Mesenchymal stem cell (in vitro differentiated cells and primary cell): ENCODE measurements at regions not wholly inside any gene's neighbourhood (a gene's known extent, or its start where the extent isn't known, plus 50 kb on each side); places are given as distances from the start of the nearest gene placed in this dataset.

Experiments
- DNase-seq: peaks from one replicate; pipeline ENCODE4 v3.0.0-alpha.2; 2013
- H2AFZ ChIP-seq: one replicate; pipeline ENCODE4 v1.6.1; 2013; ENCODE audit warnings: low read depth, mild to moderate bottlenecking, control low read depth, inconsistent platforms, low read length, moderate library complexity
- H2AK5ac ChIP-seq: 2 replicates; pipeline ENCODE4 v1.6.1; 2013; ENCODE audit warnings: low read length, moderate library complexity, mild to moderate bottlenecking, inconsistent platforms; ENCODE audit not compliant: severe bottlenecking
- H2BK120ac ChIP-seq: one replicate; pipeline ENCODE4 v1.6.1; 2013; ENCODE audit warnings: low read depth, mild to moderate bottlenecking, inconsistent platforms, low read length, moderate library complexity
- H2BK12ac ChIP-seq, 2 experiments: one replicate each; pipeline ENCODE4 v1.6.1; 2013; ENCODE audit warnings: inconsistent platforms in 2 of 2, low read length in 2 of 2, mild to moderate bottlenecking in 2 of 2, moderate library complexity in 2 of 2, control low read depth in 1 of 2
- H2BK15ac ChIP-seq: one replicate; pipeline ENCODE4 v1.6.1; 2013; ENCODE audit warnings: mild to moderate bottlenecking, low read depth, inconsistent platforms; ENCODE audit not compliant: poor library complexity, severe bottlenecking
- H2BK5ac ChIP-seq: 2 replicates; pipeline ENCODE4 v1.6.1; 2013; ENCODE audit warnings: low read depth, mild to moderate bottlenecking, low read length, control low read depth, inconsistent platforms; ENCODE audit not compliant: poor library complexity, severe bottlenecking
- H3K14ac ChIP-seq, 2 experiments: one replicate each; pipeline ENCODE4 v1.6.1; 2013; ENCODE audit warnings: inconsistent platforms in 2 of 2, low read length in 2 of 2, control low read depth in 1 of 2, mild to moderate bottlenecking in 1 of 2, moderate library complexity in 1 of 2
- H3K18ac ChIP-seq, 2 experiments: one replicate each; pipeline ENCODE4 v1.6.1; 2013; ENCODE audit warnings: inconsistent platforms in 2 of 2, low read length in 2 of 2, control low read depth in 1 of 2, low read depth in 1 of 2, mild to moderate bottlenecking in 1 of 2
- H3K23ac ChIP-seq, 2 experiments: one replicate each; pipeline ENCODE4 v1.6.1; 2013; ENCODE audit warnings: inconsistent platforms in 2 of 2, low read length in 2 of 2, mild to moderate bottlenecking in 2 of 2, moderate library complexity in 2 of 2, control low read depth in 1 of 2
- H3K27ac ChIP-seq: 2 replicates; pipeline ENCODE4 v1.5.1; 2013; ENCODE audit warnings: mild to moderate bottlenecking, moderate library complexity, low read length, control low read depth, inconsistent platforms; ENCODE audit not compliant: poor library complexity, severe bottlenecking
- H3K27me3 ChIP-seq, 2 experiments: 2 replicates each; pipeline versions ENCODE4 v1.6.1 to v1.7.0; 2013; ENCODE audit warnings: low read length in 2 of 2, mild to moderate bottlenecking in 2 of 2, moderate library complexity in 2 of 2, control low read depth in 1 of 2, inconsistent platforms in 1 of 2; ENCODE audit not compliant: control insufficient read depth in 1 of 2, insufficient read depth in 1 of 2
- H3K36me3 ChIP-seq, 2 experiments: 2 replicates each; pipeline versions ENCODE4 v1.6.1 to v1.7.0; 2013; ENCODE audit warnings: low read length in 2 of 2, control low read depth in 1 of 2, inconsistent platforms in 1 of 2, low read depth in 1 of 2, mild to moderate bottlenecking in 1 of 2; ENCODE audit not compliant: insufficient read depth in 2 of 2, control insufficient read depth in 1 of 2
- H3K4ac ChIP-seq, 2 experiments: one replicate each; pipeline ENCODE4 v1.6.1; 2013; ENCODE audit warnings: inconsistent platforms in 2 of 2, low read length in 2 of 2, mild to moderate bottlenecking in 2 of 2, moderate library complexity in 2 of 2, control low read depth in 1 of 2, low read depth in 1 of 2
- H3K4me1 ChIP-seq: 2 replicates; pipeline ENCODE4 v1.6.1; 2013; ENCODE audit warnings: low read depth, low read length, control low read depth; ENCODE audit not compliant: control insufficient read depth, insufficient read depth
- H3K4me2 ChIP-seq: 2 replicates; pipeline ENCODE4 v1.6.1; 2013; ENCODE audit warnings: low read length, mild to moderate bottlenecking, inconsistent platforms; ENCODE audit not compliant: poor library complexity, severe bottlenecking
- H3K4me3 ChIP-seq, 2 experiments: 2 replicates each; pipeline versions ENCODE4 v1.5.1 to v1.7.0; 2013; ENCODE audit warnings: low read length in 2 of 2, mild to moderate bottlenecking in 2 of 2, control low read depth in 1 of 2, low read depth in 1 of 2; ENCODE audit not compliant: insufficient read depth in 1 of 2
- H3K79me1 ChIP-seq: replicated peaks from 2 replicates; pipeline ENCODE4 v1.6.1; 2013; ENCODE audit warnings: mild to moderate bottlenecking, control low read depth, low read length, inconsistent platforms; ENCODE audit not compliant: poor library complexity, severe bottlenecking
- H3K9ac ChIP-seq: 2 replicates; pipeline ENCODE4 v1.7.0; 2013; ENCODE audit warnings: mild to moderate bottlenecking, low read length, moderate library complexity
- H3K9me3 ChIP-seq: 2 replicates; pipeline ENCODE4 v1.7.0; 2013; ENCODE audit warnings: mild to moderate bottlenecking, low read length; ENCODE audit not compliant: control insufficient read depth
- H4K8ac ChIP-seq: one replicate; pipeline ENCODE4 v1.6.1; 2013; ENCODE audit warnings: inconsistent platforms, mild to moderate bottlenecking, low read length, moderate library complexity
- H4K91ac ChIP-seq: one replicate; pipeline ENCODE4 v1.6.1; 2013; ENCODE audit warnings: mild to moderate bottlenecking, low read length, inconsistent platforms
- WGBS: methylation state at CpG from one replicate; pipeline ENCODE4 v1.1.7; 2013; ENCODE audit warnings: mixed read lengths; 5-methylcytosine and 5-hydroxymethylcytosine counted together

- Histone ChIP-seq H3K14ac (no peak overlapping the region), H2AFZ (no peak overlapping the region), H3K27me3 (no peaks in the 10 kb centered on the region), H3K9ac (no peak overlapping the region), H3K9me3 (no peaks in the 10 kb centered on the region), H4K8ac (no peak overlapping the region), H2AK5ac (peak overlapping the region; percentile 93), H2BK5ac (no peak overlapping the region), H3K36me3 (no peaks in the 10 kb centered on the region), H3K4me1 (peaks cover 4% of the 10 kb centered on the region), H4K91ac (no peak overlapping the region), H3K79me1 (no peaks in the 10 kb centered on the region), H3K4me2 (no peak overlapping the region), H3K4ac (no peak overlapping the region), H2BK15ac (no peak overlapping the region), H3K27ac (no peak overlapping the region), H2BK120ac (no peak overlapping the region), H3K4me3 (no peak overlapping the region), H3K18ac (no peak overlapping the region), H2BK12ac (no peak overlapping the region), H3K23ac (no peak overlapping the region)
- no peak for DNase-seq
- WGBS, result 68% methylated on average over 2 of the region's 2 CpGs
These were observed 76.5 kb upstream of the BOD1L1 start for GRCh38 chr4:13704035-13704434.

- Histone ChIP-seq H3K9me3 (no peaks in the 10 kb centered on the region), H3K4me1 (peaks cover 4% of the 10 kb centered on the region), H4K91ac (no peak overlapping the region), H2BK12ac (no peak overlapping the region), H3K14ac (no peak overlapping the region), H3K4ac (no peak overlapping the region), H2BK5ac (no peak overlapping the region), H3K27ac (peak overlapping the region; percentile 86), H3K4me2 (no peak overlapping the region), H3K18ac (no peak overlapping the region), H2BK120ac (no peak overlapping the region), H3K9ac (no peak overlapping the region), H3K36me3 (no peaks in the 10 kb centered on the region), H3K79me1 (no peaks in the 10 kb centered on the region), H2BK15ac (no peak overlapping the region), H2AK5ac (peak overlapping the region; percentile 98), H3K4me3 (no peak overlapping the region), H3K23ac (no peak overlapping the region), H2AFZ (no peak overlapping the region), H4K8ac (no peak overlapping the region), H3K27me3 (no peaks in the 10 kb centered on the region)
- DNase-seq, result no peak
These were observed 77.2 kb upstream of the BOD1L1 start for GRCh38 chr4:13704761-13705160.

DNA sequence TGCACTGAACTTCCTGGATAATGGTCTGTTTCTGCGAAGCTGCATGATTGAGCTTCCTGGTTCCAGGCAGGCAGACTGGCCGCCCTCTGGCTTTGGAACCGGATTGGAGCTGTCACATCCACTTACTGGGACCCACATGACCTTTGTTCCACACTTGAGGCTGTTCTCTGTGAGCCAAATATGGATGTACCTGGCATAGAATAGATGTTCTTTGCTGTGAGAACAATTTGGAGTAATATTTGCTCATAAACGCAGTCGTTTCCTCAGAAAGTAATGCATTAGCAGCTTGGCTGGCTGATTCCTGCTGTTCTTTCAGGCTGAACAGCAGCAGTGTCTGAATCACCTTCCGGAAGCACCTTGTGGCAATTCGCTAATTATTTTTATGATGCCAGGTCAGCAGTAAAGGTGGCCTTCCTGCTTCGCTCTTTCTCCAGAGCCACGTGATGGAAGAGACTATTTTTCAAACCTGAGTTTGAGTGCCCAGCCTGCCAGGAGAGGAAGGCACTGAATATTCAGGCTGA is 78.1 kb upstream of the BOD1L1 start:
- H3K4me2 ChIP-seq, result no peak overlapping the region
- H2BK12ac ChIP-seq, result no peak overlapping the region
- H3K9ac ChIP-seq, result no peak overlapping the region
- H4K91ac ChIP-seq, result no peak overlapping the region
- no peak overlapping the region for H3K14ac ChIP-seq
- no peak overlapping the region for H3K4me3 ChIP-seq
- no peak overlapping the region for H3K4ac ChIP-seq
- no peaks in the 10 kb centered on the region for H3K27me3 ChIP-seq
- H3K18ac ChIP-seq, result no peak overlapping the region
- H2AFZ ChIP-seq, result peak overlapping the region; percentile 2
- DNase-seq, result no peak
- no peak overlapping the region for H2BK120ac ChIP-seq
- H2BK5ac ChIP-seq, result peak overlapping the region; percentile 86
- H3K36me3 ChIP-seq, result no peaks in the 10 kb centered on the region
- H2BK15ac ChIP-seq, result no peak overlapping the region
- H2AK5ac ChIP-seq, result peak overlapping the region; percentile 68
- no peaks in the 10 kb centered on the region for H3K79me1 ChIP-seq
- whole genome bisulfite sequencing, result 60% methylated on average over 9 of the region's 9 CpGs
- H3K9me3 ChIP-seq, result no peaks in the 10 kb centered on the region
- H3K4me1 ChIP-seq, result peaks cover 4% of the 10 kb centered on the region
- no peak overlapping the region for H4K8ac ChIP-seq
- no peak overlapping the region for H3K23ac ChIP-seq
- H3K27ac ChIP-seq, result peak overlapping the region; percentile 98

DNA sequence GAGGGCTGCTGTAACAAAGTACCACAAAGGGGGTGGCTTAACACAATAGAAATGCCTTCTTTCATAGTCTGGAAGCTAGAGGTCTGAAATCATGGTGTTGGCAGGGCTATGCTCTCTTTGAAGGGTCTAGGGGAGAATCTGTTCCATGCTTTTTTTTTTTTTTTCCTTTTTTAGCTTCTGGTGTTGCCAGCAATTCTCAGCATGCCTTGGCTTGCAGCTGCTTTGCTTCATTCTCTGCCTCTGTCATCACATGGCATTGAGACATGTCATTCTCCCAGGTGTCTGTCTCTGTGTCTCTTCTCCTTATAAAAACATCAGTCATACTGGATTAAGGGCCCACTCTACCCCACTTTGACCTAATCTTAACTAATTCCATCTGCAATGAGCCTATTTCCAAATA is 78.6 kb upstream of the BOD1L1 start:
- no peak for DNase-seq
- no peak overlapping the region for H3K4ac ChIP-seq
- no peaks in the 10 kb centered on the region for H3K79me1 ChIP-seq
- H3K18ac ChIP-seq, result no peak overlapping the region
- no peaks in the 10 kb centered on the region for H3K27me3 ChIP-seq
- H3K4me2 ChIP-seq, result no peak overlapping the region
- H2BK12ac ChIP-seq, result no peak overlapping the region
- H2AK5ac ChIP-seq, result peak overlapping the region; percentile 68
- H4K8ac ChIP-seq, result no peak overlapping the region
- H3K4me3 ChIP-seq, result no peak overlapping the region
- H3K4me1 ChIP-seq, result peaks cover 4% of the 10 kb centered on the region
- no peak overlapping the region for H2BK120ac ChIP-seq
- no peak overlapping the region for H4K91ac ChIP-seq
- no peaks in the 10 kb centered on the region for H3K36me3 ChIP-seq
- H2AFZ ChIP-seq, result no peak overlapping the region
- H2BK15ac ChIP-seq, result no peak overlapping the region
- H3K27ac ChIP-seq, result peak overlapping the region; percentile 98
- peak overlapping the region; percentile 86 for H2BK5ac ChIP-seq
- H3K23ac ChIP-seq, result no peak overlapping the region
- H3K9me3 ChIP-seq, result no peaks in the 10 kb centered on the region
- H3K9ac ChIP-seq, result no peak overlapping the region
- H3K14ac ChIP-seq, result no peak overlapping the region
